HepG2 (cell line): ENCODE measurements at regions not wholly inside any gene's neighbourhood (a gene's known extent, or its start where the extent isn't known, plus 50 kb on each side); places are given as distances from the start of the nearest gene placed in this dataset.

ENCODE experiments used
- ATAC-seq: fragments of 200-7000 bp; cut with Tn5 transposase; 3 replicates; pipeline ENCODE4 v1.9.1; 2020; ENCODE audit warnings: mild to moderate bottlenecking, moderate library complexity
- BruUV-seq: library from RNA; stranded (reverse); fragments of 400-500 nt; replicated peaks from 2 replicates; lab custom pipeline; 2021; lab: Mats Ljungman, UMichigan
- CTCF ChIA-PET: fragments of 300-600 bp; formaldehyde crosslinking; extraction: SDS; loops from one replicate; lab custom pipeline; 2021; ENCODE audit warnings: low total read pairs, inconsistent platforms, low intra/inter-chr PET ratio; lab: Yijun Ruan, JAX
- POLR2A ChIA-PET: fragments of 350-600 bp; sonication (Branson Sonifier 250); formaldehyde crosslinking; loops from one replicate; lab custom pipeline; 2020; ENCODE audit warnings: antibody characterized with exemption, inconsistent platforms; lab: Yijun Ruan, JAX
- DNase-seq: peaks from one replicate; pipeline ENCODE4 v3.0.0-alpha.2; 2015; ENCODE audit warnings: low spot score
- FAIRE-seq: peaks from 3 replicates; lab custom pipeline; 2011; peaks lifted over from hg19 to GRCh38; lab: Jason Lieb, UNC
- H2AFZ ChIP-seq: one replicate; pipeline ENCODE4 v1.6.1; 2011; ENCODE audit warnings: low read length, inconsistent platforms
- H3K27ac ChIP-seq: fragments of 300-600 bp; 3 replicates; pipeline ENCODE4 v1.8.0; 2011; ENCODE audit warnings: mixed run types, mild to moderate bottlenecking, mixed read lengths, low read length, inconsistent platforms; ENCODE audit not compliant: insufficient read depth; ENCODE audit errors: extremely low read length
- H3K27me3 ChIP-seq, 2 experiments: fragments of 200-600 bp in 1 of 2; 2 replicates in 1 of 2; 3 replicates in 1 of 2; pipeline versions ENCODE4 v1.6.0 to v1.8.0; 2011; ENCODE audit warnings: low read length in 2 of 2, mild to moderate bottlenecking in 2 of 2, moderate library complexity in 2 of 2, inconsistent platforms in 1 of 2; ENCODE audit not compliant: insufficient read depth in 2 of 2, control insufficient read depth in 1 of 2
- H3K36me3 ChIP-seq, 2 experiments: fragments of 200-600 bp in 1 of 2; replicated peaks in 1 of 2; 2 replicates in 1 of 2; 3 replicates in 1 of 2; pipeline versions ENCODE4 v1.5.1 to v1.8.0; 2011; ENCODE audit warnings: low read length in 2 of 2, inconsistent platforms in 1 of 2; ENCODE audit not compliant: insufficient read depth in 2 of 2, control insufficient read depth in 1 of 2
- H3K4me1 ChIP-seq: 2 replicates; pipeline ENCODE4 v1.5.1; 2012; ENCODE audit warnings: low read length, inconsistent platforms; ENCODE audit not compliant: insufficient read depth
- H3K4me2 ChIP-seq: 2 replicates; pipeline ENCODE4 v1.6.0; 2011; ENCODE audit warnings: low read depth, low read length, inconsistent platforms
- H3K4me3 ChIP-seq, 3 experiments: fragments of 200-600 bp in 1 of 3; sonication (generic), shearing (Covaris generic) in 1 of 3; replicated peaks in 1 of 3; 2 replicates each; pipeline ENCODE4 v1.5.1; 2011 to 2016; ENCODE audit warnings: low read length in 3 of 3, inconsistent platforms in 2 of 3, low read depth in 2 of 3, mild to moderate bottlenecking in 2 of 3, control low read depth in 1 of 3, mixed read lengths in 1 of 3; ENCODE audit not compliant: insufficient read depth in 1 of 3
- H3K79me2 ChIP-seq: one replicate; pipeline ENCODE4 v1.6.1; 2011; ENCODE audit warnings: low read length, inconsistent platforms; ENCODE audit not compliant: insufficient read depth
- H3K9ac ChIP-seq: 2 replicates; pipeline ENCODE4 v1.6.0; 2011; ENCODE audit warnings: mild to moderate bottlenecking, low read depth, low read length, inconsistent platforms; ENCODE audit not compliant: insufficient read depth
- H3K9me3 ChIP-seq: 2 replicates; pipeline ENCODE4 v1.5.1; 2012; ENCODE audit warnings: mild to moderate bottlenecking, low read length
- H4K20me1 ChIP-seq: 2 replicates; pipeline ENCODE4 v1.6.0; 2011; ENCODE audit warnings: inconsistent platforms, mild to moderate bottlenecking, low read length, moderate library complexity; ENCODE audit not compliant: insufficient read depth
- ZNF629 ChIP-seq: sonication (generic); formaldehyde crosslinking; conservative IDR thresholded peaks from 2 replicates; pipeline ENCODE4 v1.5.0; 2020; ENCODE audit warnings: missing genetic modification reagents
- ZNF761 ChIP-seq: sonication (generic); formaldehyde crosslinking; conservative IDR thresholded peaks from 2 replicates; pipeline ENCODE4 v1.4.0; 2020; ENCODE audit warnings: mild to moderate bottlenecking, missing genetic modification reagents
- WGBS: methylation state at CpG from one replicate; pipeline ENCODE4 v1.1.6; 2017; ENCODE audit warnings: low lambda C conversion rate; 5-methylcytosine and 5-hydroxymethylcytosine counted together
- in situ Hi-C: cut with HindIII; loops from 2 replicates; pipeline ENCODE4 v1.10.0; 2017; ENCODE audit warnings: low pct_unique_long_range_greater_than_20kb; ENCODE audit not compliant: extremely low pct_ligation_motif_present
- intact Hi-C: fragments of 100-400 bp; cut with micrococcal nuclease; formaldehyde crosslinking; loops from one replicate; pipeline ENCODE4 v1.10.0; 2022; ENCODE audit not compliant: unreplicated experiment
- TF ChIP-seq, protein P1 (sequence below), 2 experiments: fragments of 450-650 bp in 1 of 2; sonication (generic) in 1 of 2; formaldehyde crosslinking in 1 of 2; IDR thresholded peaks; 2 replicates each; pipeline versions ENCODE4 v1.6.1 to v1.8.0; 2016 to 2022; ENCODE audit warnings: antibody characterized with exemption in 1 of 2, mild to moderate bottlenecking in 1 of 2, missing genetic modification reagents in 1 of 2

DNA sequence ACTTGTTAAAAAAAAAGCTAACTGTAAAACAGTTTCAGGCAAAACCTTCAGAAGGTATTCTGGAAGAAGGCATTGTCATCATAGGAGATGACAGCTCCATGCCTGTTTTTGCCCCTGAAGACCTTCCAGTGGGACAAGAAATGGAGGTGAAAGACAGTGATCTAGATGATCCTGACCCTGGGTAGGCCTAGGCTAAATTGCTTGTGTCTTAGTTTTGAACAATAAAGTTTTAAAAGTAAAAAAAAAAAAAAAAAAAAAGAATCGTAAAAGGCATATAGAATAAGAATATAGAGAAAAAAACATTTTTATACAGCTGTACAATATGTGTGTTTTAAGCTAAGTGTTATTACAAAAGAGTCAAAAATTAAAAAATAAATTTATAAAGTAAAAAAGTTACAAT lies 106.6 kb upstream of the PLXNA2 start:
- no peak overlapping the region for H2AFZ ChIP-seq
- no peaks in the 10 kb centered on the region for H3K36me3 ChIP-seq
- no peak overlapping the region for H3K9ac ChIP-seq
- TF ChIP-seq ZNF761 (CRISPR knock-in tag) (no peak), ZNF629 (CRISPR knock-in tag) (no peak)
- TF ChIP-seq, protein P1, sequence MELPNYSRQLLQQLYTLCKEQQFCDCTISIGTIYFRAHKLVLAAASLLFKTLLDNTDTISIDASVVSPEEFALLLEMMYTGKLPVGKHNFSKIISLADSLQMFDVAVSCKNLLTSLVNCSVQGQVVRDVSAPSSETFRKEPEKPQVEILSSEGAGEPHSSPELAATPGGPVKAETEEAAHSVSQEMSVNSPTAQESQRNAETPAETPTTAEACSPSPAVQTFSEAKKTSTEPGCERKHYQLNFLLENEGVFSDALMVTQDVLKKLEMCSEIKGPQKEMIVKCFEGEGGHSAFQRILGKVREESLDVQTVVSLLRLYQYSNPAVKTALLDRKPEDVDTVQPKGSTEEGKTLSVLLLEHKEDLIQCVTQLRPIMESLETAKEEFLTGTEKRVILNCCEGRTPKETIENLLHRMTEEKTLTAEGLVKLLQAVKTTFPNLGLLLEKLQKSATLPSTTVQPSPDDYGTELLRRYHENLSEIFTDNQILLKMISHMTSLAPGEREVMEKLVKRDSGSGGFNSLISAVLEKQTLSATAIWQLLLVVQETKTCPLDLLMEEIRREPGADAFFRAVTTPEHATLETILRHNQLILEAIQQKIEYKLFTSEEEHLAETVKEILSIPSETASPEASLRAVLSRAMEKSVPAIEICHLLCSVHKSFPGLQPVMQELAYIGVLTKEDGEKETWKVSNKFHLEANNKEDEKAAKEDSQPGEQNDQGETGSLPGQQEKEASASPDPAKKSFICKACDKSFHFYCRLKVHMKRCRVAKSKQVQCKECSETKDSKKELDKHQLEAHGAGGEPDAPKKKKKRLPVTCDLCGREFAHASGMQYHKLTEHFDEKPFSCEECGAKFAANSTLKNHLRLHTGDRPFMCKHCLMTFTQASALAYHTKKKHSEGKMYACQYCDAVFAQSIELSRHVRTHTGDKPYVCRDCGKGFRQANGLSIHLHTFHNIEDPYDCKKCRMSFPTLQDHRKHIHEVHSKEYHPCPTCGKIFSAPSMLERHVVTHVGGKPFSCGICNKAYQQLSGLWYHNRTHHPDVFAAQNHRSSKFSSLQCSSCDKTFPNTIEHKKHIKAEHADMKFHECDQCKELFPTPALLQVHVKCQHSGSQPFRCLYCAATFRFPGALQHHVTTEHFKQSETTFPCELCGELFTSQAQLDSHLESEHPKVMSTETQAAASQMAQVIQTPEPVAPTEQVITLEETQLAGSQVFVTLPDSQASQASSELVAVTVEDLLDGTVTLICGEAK (IDR thresholded peaks at IDR 0.05) = peak; percentile 36; the same call in 1 of the 2 replicates
- TF ChIP-seq, protein P1 (CRISPR knock-in tag; IDR thresholded peaks at IDR 0.05) = no peak
- FAIRE-seq (no peak), ATAC-seq (no peak), DNase-seq (no peak)
- H3K9me3 ChIP-seq = no peaks in the 10 kb centered on the region
- CTCF ChIA-PET = no interaction called here
- no peak overlapping the region for H3K27ac ChIP-seq
- intact Hi-C loops = loop anchor here (10.0 kb wide), 1 partner anchor 1004 kb away; no protein-coding TSS in a partner anchor
- WGBS = 0% methylated on average over 1 of the region's 1 CpG
- H3K79me2 ChIP-seq = no peaks in the 10 kb centered on the region
- H3K4me1 ChIP-seq = no peaks in the 10 kb centered on the region
- no peaks in the 10 kb centered on the region for H4K20me1 ChIP-seq
- in situ Hi-C loops = no loop called here
- POLR2A ChIA-PET = no interaction called here
- H3K4me2 ChIP-seq = no peak overlapping the region
- no peaks in the 10 kb centered on the region for H3K27me3 ChIP-seq
- no TSS peak for BruUV-seq
- H3K4me3 ChIP-seq = no peak overlapping the region
